Eye (tissue), 1 donor: ENCODE measurements at regions not wholly inside any gene's neighbourhood (a gene's known extent, or its start where the extent isn't known, plus 50 kb on each side); places are given as distances from the start of the nearest gene placed in this dataset.
A peak's percentile ranks its signal among the peaks of the same experiment; 100 is the strongest.

ENCODE experiments used
- DNase-seq: peaks from one replicate; pipeline ENCODE4 v3.0.0-alpha.2; 2015

DNA sequence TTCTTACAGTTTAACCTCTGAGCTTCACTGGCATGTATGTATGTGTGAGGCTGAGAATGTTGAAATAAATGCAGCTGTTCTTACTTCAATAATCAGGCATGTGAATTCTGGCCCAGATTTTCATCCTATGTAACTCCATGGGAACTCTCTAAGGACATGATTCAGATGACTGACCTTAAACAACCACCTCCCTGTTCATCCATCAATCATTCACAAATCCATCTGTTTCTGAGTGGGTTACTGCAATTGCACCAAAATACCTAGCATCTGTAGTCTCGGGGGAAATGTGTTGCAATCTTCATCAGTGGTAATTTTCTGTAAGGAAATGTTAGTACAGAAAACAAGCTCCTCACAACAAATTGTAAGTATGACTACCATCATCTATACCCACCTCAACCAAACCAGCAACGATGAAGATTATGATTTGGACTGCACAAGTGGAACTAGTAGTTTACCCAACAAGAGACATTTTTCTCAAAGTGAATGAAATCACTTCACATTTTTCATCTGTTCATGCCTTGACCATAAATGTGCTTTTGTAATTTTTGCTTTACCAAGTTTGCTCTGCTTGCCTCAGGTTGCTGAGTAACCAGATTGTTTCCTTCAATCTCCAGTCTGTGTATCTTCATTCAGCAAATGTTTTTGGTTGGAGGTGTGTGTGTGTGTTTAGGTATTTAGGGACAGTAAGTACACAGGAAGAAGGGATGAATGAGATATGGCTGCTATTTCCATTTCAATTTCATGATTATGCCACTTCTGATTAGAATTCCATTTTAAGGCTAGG, 65.7 kb upstream of the FZD8 start:
- peak; percentile 45 for DNase-seq

- no peak for DNase-seq
Observed at GRCh38 chr10:35706959-35707358, 64.9 kb upstream of the FZD8 start.

DNA sequence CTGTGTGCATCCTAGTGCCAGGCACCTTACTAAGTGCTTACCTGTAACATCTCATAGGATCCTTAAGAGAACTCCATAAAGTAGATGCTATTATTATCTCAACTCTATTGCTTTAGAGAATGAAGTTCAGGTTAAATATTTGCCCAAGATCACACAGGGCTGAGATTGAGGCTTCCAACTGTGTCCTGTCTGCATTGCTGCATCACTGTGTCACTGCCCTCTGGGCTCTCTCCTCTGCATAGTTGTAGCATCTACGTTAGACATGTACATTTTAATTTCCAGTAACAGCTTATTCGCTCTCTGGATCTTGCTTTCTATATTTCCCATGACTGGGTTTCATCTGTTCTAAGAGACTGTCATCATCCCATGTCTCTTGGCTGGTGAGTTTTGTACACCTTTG, 63.6 kb upstream of the FZD8 start:
- DNase-seq, result no peak

DNA sequence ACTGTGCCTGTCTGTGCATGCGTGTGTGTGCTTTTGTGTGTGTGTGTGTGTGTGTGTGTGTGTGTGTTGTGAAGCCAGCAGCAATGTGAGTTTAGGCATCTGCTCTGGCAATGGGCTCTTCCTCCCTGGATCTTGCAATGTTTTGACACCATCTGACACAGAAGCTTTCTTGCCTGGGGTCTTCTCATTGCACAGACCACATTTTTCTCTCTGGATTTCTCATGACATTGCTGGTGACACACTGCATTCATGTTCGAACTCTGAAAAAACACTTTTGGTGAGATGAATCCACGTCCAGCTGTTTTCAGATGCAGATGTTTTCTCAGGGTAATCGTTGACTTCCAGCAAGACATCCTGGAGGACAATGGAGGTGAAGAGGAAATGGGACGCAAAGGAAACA, 63.0 kb upstream of the FZD8 start:
- no peak for DNase-seq

GRCh38 chr10:35704401-35704800, 62.3 kb upstream of the FZD8 start:
- DNase-seq, result no peak

- no peak for DNase-seq
Observed at GRCh38 chr10:35700487-35700882, 58.4 kb upstream of the FZD8 start.

GRCh38 chr10:35699848-35700486, 57.9 kb upstream of the FZD8 start:
- no peak for DNase-seq

GRCh38 chr10:35696392-35697287, 54.5 kb upstream of the FZD8 start:
- no peak for DNase-seq

DNA sequence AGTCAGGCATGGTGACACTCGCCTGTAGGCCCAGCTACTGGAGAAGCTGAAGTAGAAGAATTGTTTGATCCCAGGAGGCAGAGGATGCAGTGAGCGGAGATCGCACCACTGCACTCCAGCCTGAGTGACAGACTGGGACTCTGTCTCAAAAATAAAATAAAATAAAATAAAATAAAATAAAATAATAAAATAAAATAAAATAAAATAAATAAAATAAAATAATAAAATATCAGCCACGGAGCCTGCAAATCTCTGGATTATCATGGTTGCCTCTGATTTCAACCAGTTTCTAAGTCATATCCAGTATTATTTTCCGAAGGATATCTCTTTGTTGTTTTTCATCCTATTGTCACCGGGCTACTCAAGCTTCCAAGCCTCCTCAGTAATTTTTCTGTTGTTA, 51.7 kb upstream of the FZD8 start:
- DNase-seq, result no peak
